ENCODE measurements at regions not wholly inside any gene's neighbourhood (a gene's known extent, or its start where the extent isn't known, plus 50 kb on each side); places are given as distances from the start of the nearest gene placed in this dataset.

GRCh38 chr1:165117482-165117881, 239.0 kb downstream of the LMX1A start:
- Histone ChIP-seq H3K4me2 (peak overlapping the region; percentile 78), H3K4me3 (peak overlapping the region; percentile 43)
- peaks cover 19% of the 10 kb centered on the region for H3K4me1 Mint-ChIP-seq

GRCh38 chr1:165116732-165117131, 239.8 kb downstream of the LMX1A start:
- Histone ChIP-seq H3K27ac (no peak overlapping the region), H3K9ac (no peak overlapping the region), H4K20me1 (ENCODE audit: low read depth) (no peaks in the 10 kb centered on the region), H2AFZ (replicated peaks) (no peak overlapping the region), H3K36me3 (no peaks in the 10 kb centered on the region), H3K9me3 (ENCODE audit: low read depth) (no peaks in the 10 kb centered on the region), H3K27me3 (peaks cover 78% of the 10 kb centered on the region), H3F3A (ENCODE audit: low read depth) (peaks cover 8% of the 10 kb centered on the region), H3K4me1 (peaks cover 20% of the 10 kb centered on the region), H3K4me3 (no peak overlapping the region), H3K4me2 (no peak overlapping the region), H3K79me2 (ENCODE audit: low read depth) (no peaks in the 10 kb centered on the region)
- no peak for DNase-seq (ENCODE audit: low spot score)
- peak overlapping the region; percentile 3 for H3K4me3 Mint-ChIP-seq
- no peaks in the 10 kb centered on the region for H3K36me3 Mint-ChIP-seq
- H3K9me3 Mint-ChIP-seq: no peaks in the 10 kb centered on the region
- H3K27ac Mint-ChIP-seq: no peak overlapping the region
- H3K27me3 Mint-ChIP-seq (ENCODE audit: insufficient read depth, low read depth): peaks cover 30% of the 10 kb centered on the region
- H3K4me1 Mint-ChIP-seq: peaks cover 19% of the 10 kb centered on the region
- no peak for TF ChIP-seq CTCF (IDR thresholded peaks at IDR 0.05)
- no peak for TF ChIP-seq EZH2 (IDR thresholded peaks at IDR 0.05)
- TF ChIP-seq EZH2phosphoT487 (IDR thresholded peaks at IDR 0.05): no peak

More at GRCh38 chr1:165117482-165117881, 239.0 kb downstream of the LMX1A start:
- Histone ChIP-seq H2AFZ (replicated peaks) (no peak overlapping the region), H4K20me1 (ENCODE audit: low read depth) (no peaks in the 10 kb centered on the region), H3K9me3 (ENCODE audit: low read depth) (no peaks in the 10 kb centered on the region), H3K9ac (no peak overlapping the region), H3K27ac (no peak overlapping the region), H3K36me3 (no peaks in the 10 kb centered on the region), H3F3A (ENCODE audit: low read depth) (peaks cover 8% of the 10 kb centered on the region), H3K79me2 (ENCODE audit: low read depth) (no peaks in the 10 kb centered on the region), H3K27me3 (peaks cover 84% of the 10 kb centered on the region), H3K4me1 (peaks cover 27% of the 10 kb centered on the region)
- no peak overlapping the region for H3K4me3 Mint-ChIP-seq
- H3K27ac Mint-ChIP-seq: no peak overlapping the region
- peaks cover 28% of the 10 kb centered on the region for H3K27me3 Mint-ChIP-seq (ENCODE audit: insufficient read depth, low read depth)
- H3K9me3 Mint-ChIP-seq: no peaks in the 10 kb centered on the region
- H3K36me3 Mint-ChIP-seq: no peaks in the 10 kb centered on the region
- peak; percentile 77 for DNase-seq (ENCODE audit: low spot score)
- TF ChIP-seq EZH2phosphoT487 (IDR thresholded peaks at IDR 0.05): peak; percentile 53
- TF ChIP-seq CTCF (IDR thresholded peaks at IDR 0.05): no peak
- peak; percentile 67 for TF ChIP-seq EZH2 (IDR thresholded peaks at IDR 0.05)

- no peak overlapping the region for H3K4me3 ChIP-seq
- H3K27ac Mint-ChIP-seq: no peak overlapping the region
- H3K27me3 Mint-ChIP-seq (ENCODE audit: insufficient read depth, low read depth): peaks cover 30% of the 10 kb centered on the region
- H4K20me1 ChIP-seq (ENCODE audit: low read depth): no peaks in the 10 kb centered on the region
- H3K36me3 Mint-ChIP-seq: no peaks in the 10 kb centered on the region
- no peaks in the 10 kb centered on the region for H3K36me3 ChIP-seq
- H3K4me1 ChIP-seq: peaks cover 19% of the 10 kb centered on the region
- DNase-seq (ENCODE audit: low spot score): no peak
- peaks cover 19% of the 10 kb centered on the region for H3K4me1 Mint-ChIP-seq
- no peaks in the 10 kb centered on the region for H3K79me2 ChIP-seq (ENCODE audit: low read depth)
- no peak overlapping the region for H3K4me2 ChIP-seq
- H3K4me3 Mint-ChIP-seq: no peak overlapping the region
- H3K9me3 ChIP-seq (ENCODE audit: low read depth): no peaks in the 10 kb centered on the region
- peaks cover 72% of the 10 kb centered on the region for H3K27me3 ChIP-seq
- H3K9ac ChIP-seq: no peak overlapping the region
- no peaks in the 10 kb centered on the region for H3K9me3 Mint-ChIP-seq
- peaks cover 8% of the 10 kb centered on the region for H3F3A ChIP-seq (ENCODE audit: low read depth)
- TF ChIP-seq EZH2 (IDR thresholded peaks at IDR 0.05) (no peak), CTCF (IDR thresholded peaks at IDR 0.05) (no peak), EZH2phosphoT487 (IDR thresholded peaks at IDR 0.05) (no peak)
- H3K27ac ChIP-seq: no peak overlapping the region
- no peak overlapping the region for H2AFZ ChIP-seq (replicated peaks)
These were observed 240.3 kb downstream of the LMX1A start for GRCh38 chr1:165116171-165116570.
